Tibial artery (tissue), 4 donors: ENCODE measurements at regions not wholly inside any gene's neighbourhood (a gene's known extent, or its start where the extent isn't known, plus 50 kb on each side); places are given as distances from the start of the nearest gene placed in this dataset.

Experiments used
- DNase-seq, 2 donors: peaks; one replicate each; pipeline ENCODE4 v3.0.0-alpha.2; 2019
- H3K27ac ChIP-seq, 2 donors: fragments of 200-600 bp; sonication (generic) in 1 of 2; 1 replicate in 1 of 2; 2 replicates in 1 of 2; pipeline ENCODE4 v1.5.1; 2018 to 2019; ENCODE audit warnings: mild to moderate bottlenecking in 1 of 2
- H3K27me3 ChIP-seq, 2 donors: fragments of 200-600 bp; sonication (generic) in 1 of 2; one replicate each; pipeline versions ENCODE4 v1.5.1 to v1.6.0; 2016 to 2019
- H3K36me3 ChIP-seq, 3 donors: fragments of 200-600 bp; sonication (generic) in 2 of 3; one replicate each; pipeline ENCODE4 v1.5.1; 2016 to 2019; ENCODE audit warnings: mild to moderate bottlenecking in 2 of 3
- H3K4me1 ChIP-seq, 4 donors: fragments of 200-600 bp; sonication (generic) in 2 of 4; 1 replicate in 3 of 4; 2 replicates in 1 of 4; pipeline ENCODE4 v1.5.1; 2016 to 2019
- H3K4me3 ChIP-seq, 2 donors: fragments of 200-600 bp; sonication (generic) in 1 of 2; 1 replicate in 1 of 2; 2 replicates in 1 of 2; pipeline ENCODE4 v1.5.1; 2018 to 2019; ENCODE audit warnings: mild to moderate bottlenecking in 2 of 2
- H3K9me3 ChIP-seq, 3 donors: fragments of 200-600 bp; sonication (generic) in 1 of 3; one replicate each; pipeline ENCODE4 v1.5.1; 2016 to 2019
- CTCF ChIP-seq, 2 experiments: fragments of 200-600 bp in 1 of 2; fragments of 450-650 bp in 1 of 2; IDR thresholded peaks; one replicate each; pipeline ENCODE4 v1.5.1; 2017 to 2019; ENCODE audit warnings: antibody characterized with exemption in 2 of 2, mild to moderate bottlenecking in 1 of 2, moderate library complexity in 1 of 2
- intact Hi-C: fragments of 100-400 bp; cut with DNase I; formaldehyde crosslinking; loops from one replicate; pipeline ENCODE4 v1.15.0; 2023; ENCODE audit warnings: low total_unique reads

- Histone ChIP-seq H3K36me3 (no peaks in the 10 kb centered on the region), H3K27me3 (no peaks in the 10 kb centered on the region), H3K9me3 (no peaks in the 10 kb centered on the region), H3K4me1 (no peaks in the 10 kb centered on the region), H3K27ac (no peak overlapping the region), H3K4me3 (no peak overlapping the region)
- intact Hi-C loops = no loop called here
- TF ChIP-seq CTCF (IDR thresholded peaks at IDR 0.05) = no peak
- no peak for DNase-seq
These were observed 54.5 kb downstream of the TKTL2 start for GRCh38 chr4:163419074-163419473.

- no peak for DNase-seq
- Histone ChIP-seq H3K4me3 (no peak overlapping the region), H3K36me3 (no peaks in the 10 kb centered on the region), H3K4me1 (no peaks in the 10 kb centered on the region), H3K27ac (no peak overlapping the region), H3K9me3 (no peaks in the 10 kb centered on the region), H3K27me3 (no peaks in the 10 kb centered on the region)
- no peak for TF ChIP-seq CTCF (IDR thresholded peaks at IDR 0.05)
- intact Hi-C loops = no loop called here
These were observed 57.9 kb downstream of the TKTL2 start for GRCh38 chr4:163415668-163416067.

- Histone ChIP-seq H3K27me3 (no peaks in the 10 kb centered on the region), H3K4me1 (no peaks in the 10 kb centered on the region), H3K36me3 (no peaks in the 10 kb centered on the region), H3K27ac (no peak overlapping the region), H3K4me3 (no peak overlapping the region), H3K9me3 (no peaks in the 10 kb centered on the region)
- no peak for TF ChIP-seq CTCF (IDR thresholded peaks at IDR 0.05)
- DNase-seq = no peak
- intact Hi-C loops = no loop called here
These were observed 59.3 kb downstream of the TKTL2 start for GRCh38 chr4:163414275-163414674.

- Histone ChIP-seq H3K4me1 (peaks cover 0 to 7% (median 0%) of the 10 kb centered on the region in 4 donors), H3K4me3 (peak overlapping the region; percentile 14 to 20), H3K36me3 (no peaks in the 10 kb centered on the region), H3K27me3 (no peaks in the 10 kb centered on the region), H3K9me3 (no peaks in the 10 kb centered on the region), H3K27ac (peak overlapping the region in 1 of 2 donors; percentile 25)
- TF ChIP-seq CTCF (IDR thresholded peaks at IDR 0.05) = no peak
- intact Hi-C loops = no loop called here
- DNase-seq = no peak
These were observed 60.9 kb downstream of the NPY5R start for GRCh38 chr4:163404580-163404979.

- H3K4me1 ChIP-seq = peaks cover 0 to 7% (median 0%) of the 10 kb centered on the region in 4 donors
- no peak for DNase-seq
- no peak for TF ChIP-seq CTCF (IDR thresholded peaks at IDR 0.05)
- intact Hi-C loops = no loop called here
- peak overlapping the region in 1 of 2 donors; percentile 25 for H3K27ac ChIP-seq
- peak overlapping the region; percentile 14 to 20 for H3K4me3 ChIP-seq
- H3K36me3 ChIP-seq = no peaks in the 10 kb centered on the region
- H3K27me3 ChIP-seq = no peaks in the 10 kb centered on the region
- no peaks in the 10 kb centered on the region for H3K9me3 ChIP-seq
These were observed 60.4 kb downstream of the NPY5R start for GRCh38 chr4:163404080-163404479.
